ENCODE measurements at regions not wholly inside any gene's neighbourhood (a gene's known extent, or its start where the extent isn't known, plus 50 kb on each side); places are given as distances from the start of the nearest gene placed in this dataset.
A peak's percentile ranks its signal among the peaks of the same experiment; 100 is the strongest.

GRCh38 chr13:46498650-46499049 lies 54.3 kb upstream of the LRCH1 start:
- no peaks in the 10 kb centered on the region for H3K27me3 ChIP-seq (ENCODE audit: control insufficient read depth, insufficient read depth, low read length)
- H2AFZ ChIP-seq = no peak overlapping the region
- H3K4me1 ChIP-seq = no peaks in the 10 kb centered on the region
- H3K4me2 ChIP-seq (ENCODE audit: low read length) = no peak overlapping the region
- H3K4me3 ChIP-seq (ENCODE audit: low read depth, low read length) = no peak overlapping the region
- no peaks in the 10 kb centered on the region for H3K79me2 ChIP-seq
- no peaks in the 10 kb centered on the region for H3K9me3 ChIP-seq (ENCODE audit: control insufficient read depth, low read length)
- no peak overlapping the region for H3K9ac ChIP-seq
- no peak overlapping the region for H3K27ac ChIP-seq
- no peak for TF ChIP-seq CTCF (IDR thresholded peaks at IDR 0.05)
- no peaks in the 10 kb centered on the region for H3K36me3 ChIP-seq (ENCODE audit: control insufficient read depth, insufficient read depth, low read length)

GRCh38 chr13:46496086-46496485 lies 56.9 kb upstream of the LRCH1 start:
- H2AFZ ChIP-seq = no peak overlapping the region
- no peak overlapping the region for H3K4me2 ChIP-seq (ENCODE audit: low read length)
- TF ChIP-seq CTCF (IDR thresholded peaks at IDR 0.05) = no peak
- H3K27ac ChIP-seq = no peak overlapping the region
- no peaks in the 10 kb centered on the region for H3K9me3 ChIP-seq (ENCODE audit: control insufficient read depth, low read length)
- no peaks in the 10 kb centered on the region for H3K4me1 ChIP-seq
- H3K79me2 ChIP-seq = no peaks in the 10 kb centered on the region
- no peaks in the 10 kb centered on the region for H3K27me3 ChIP-seq (ENCODE audit: control insufficient read depth, insufficient read depth, low read length)
- H3K4me3 ChIP-seq (ENCODE audit: low read depth, low read length) = no peak overlapping the region
- no peak overlapping the region for H3K9ac ChIP-seq
- H3K36me3 ChIP-seq (ENCODE audit: control insufficient read depth, insufficient read depth, low read length) = no peaks in the 10 kb centered on the region

- Histone ChIP-seq H3K4me3 (ENCODE audit: low read depth, low read length) (no peak overlapping the region), H3K9ac (no peak overlapping the region), H3K4me1 (no peaks in the 10 kb centered on the region), H3K79me2 (no peaks in the 10 kb centered on the region), H2AFZ (no peak overlapping the region), H3K27me3 (ENCODE audit: control insufficient read depth, insufficient read depth, low read length) (no peaks in the 10 kb centered on the region), H3K9me3 (ENCODE audit: control insufficient read depth, low read length) (no peaks in the 10 kb centered on the region), H3K4me2 (ENCODE audit: low read length) (no peak overlapping the region), H3K36me3 (ENCODE audit: control insufficient read depth, insufficient read depth, low read length) (no peaks in the 10 kb centered on the region), H3K27ac (no peak overlapping the region)
- no peak for TF ChIP-seq CTCF (IDR thresholded peaks at IDR 0.05)
Observed at GRCh38 chr13:46495651-46496050, 57.3 kb upstream of the LRCH1 start.

GRCh38 chr13:46495066-46495465 lies 57.9 kb upstream of the LRCH1 start:
- no peak overlapping the region for H3K4me3 ChIP-seq (ENCODE audit: low read depth, low read length)
- no peaks in the 10 kb centered on the region for H3K36me3 ChIP-seq (ENCODE audit: control insufficient read depth, insufficient read depth, low read length)
- no peaks in the 10 kb centered on the region for H3K4me1 ChIP-seq
- no peak overlapping the region for H3K27ac ChIP-seq
- no peak overlapping the region for H2AFZ ChIP-seq
- H3K9ac ChIP-seq = no peak overlapping the region
- no peaks in the 10 kb centered on the region for H3K27me3 ChIP-seq (ENCODE audit: control insufficient read depth, insufficient read depth, low read length)
- H3K79me2 ChIP-seq = no peaks in the 10 kb centered on the region
- no peak overlapping the region for H3K4me2 ChIP-seq (ENCODE audit: low read length)
- no peaks in the 10 kb centered on the region for H3K9me3 ChIP-seq (ENCODE audit: control insufficient read depth, low read length)
- no peak for TF ChIP-seq CTCF (IDR thresholded peaks at IDR 0.05)

- Histone ChIP-seq H3K9ac (no peak overlapping the region), H3K4me1 (no peaks in the 10 kb centered on the region), H3K4me3 (ENCODE audit: low read depth, low read length) (no peak overlapping the region), H3K4me2 (ENCODE audit: low read length) (no peak overlapping the region), H3K27ac (no peak overlapping the region), H3K9me3 (ENCODE audit: control insufficient read depth, low read length) (no peaks in the 10 kb centered on the region), H3K36me3 (ENCODE audit: control insufficient read depth, insufficient read depth, low read length) (no peaks in the 10 kb centered on the region), H2AFZ (no peak overlapping the region), H3K79me2 (no peaks in the 10 kb centered on the region), H3K27me3 (ENCODE audit: control insufficient read depth, insufficient read depth, low read length) (no peaks in the 10 kb centered on the region)
- TF ChIP-seq CTCF (IDR thresholded peaks at IDR 0.05) = peak; percentile 58
Observed at GRCh38 chr13:46492946-46493345, 60.0 kb upstream of the LRCH1 start.
